SK-N-SH treated with all-trans-retinoic acid at 6 μM for 48 hours (cell line): ENCODE measurements at regions not wholly inside any gene's neighbourhood (a gene's known extent, or its start where the extent isn't known, plus 50 kb on each side); places are given as distances from the start of the nearest gene placed in this dataset.

ENCODE experiments used
- ATAC-seq: fragments of 200-7000 bp; cut with Tn5 transposase; 3 replicates; pipeline ENCODE4 v1.9.1; 2020; ENCODE audit warnings: mild to moderate bottlenecking, moderate library complexity
- ARNTL ChIP-seq: fragments of 450-650 bp; formaldehyde crosslinking; IDR thresholded peaks from 2 replicates; pipeline ENCODE4 v1.5.0; 2020; ENCODE audit warnings: low read depth, mild to moderate bottlenecking, moderate library complexity, borderline replicate concordance
- BACH2 ChIP-seq: fragments of 250-450 bp; sonication (Bioruptor Pico); IDR thresholded peaks from 2 replicates; pipeline ENCODE4 v1.9.0; 2021; ENCODE audit warnings: mild to moderate bottlenecking, borderline replicate concordance
- CSDC2 ChIP-seq: fragments of 250-450 bp; sonication (Bioruptor Pico); IDR thresholded peaks from 2 replicates; pipeline ENCODE4 v1.5.0; 2020; ENCODE audit warnings: mild to moderate bottlenecking, moderate library complexity
- GLIS3 ChIP-seq: fragments of 250-450 bp; sonication (Bioruptor Pico); IDR thresholded peaks from 2 replicates; pipeline ENCODE4 v1.5.0; 2020; ENCODE audit warnings: mild to moderate bottlenecking, moderate library complexity
- ISL1 ChIP-seq: fragments of 250-450 bp; sonication (Bioruptor Pico); IDR thresholded peaks from 2 replicates; pipeline ENCODE4 v2.1.2; 2022; ENCODE audit warnings: mild to moderate bottlenecking, moderate library complexity
- OSR1 ChIP-seq: fragments of 250-450 bp; sonication (Bioruptor Pico); IDR thresholded peaks from 2 replicates; pipeline ENCODE4 v1.8.0; 2022; ENCODE audit warnings: moderate library complexity, mild to moderate bottlenecking, inconsistent platforms
- PPARA ChIP-seq: fragments of 250-450 bp; sonication (Bioruptor Pico); IDR thresholded peaks from 2 replicates; pipeline ENCODE4 v1.5.0; 2020; ENCODE audit warnings: mild to moderate bottlenecking, borderline replicate concordance
- RARB ChIP-seq: fragments of 250-450 bp; sonication (Bioruptor Pico); IDR thresholded peaks from 2 replicates; pipeline ENCODE4 v1.8.0; 2021; ENCODE audit warnings: mild to moderate bottlenecking, moderate library complexity
- SNAI2 ChIP-seq: fragments of 250-450 bp; sonication (Bioruptor Pico); IDR thresholded peaks from 2 replicates; pipeline ENCODE4 v1.5.0; 2020; ENCODE audit warnings: mild to moderate bottlenecking, moderate library complexity
- TCF4 ChIP-seq: fragments of 250-450 bp; sonication (Bioruptor Pico); IDR thresholded peaks from 2 replicates; pipeline ENCODE4 v1.8.0; 2021; ENCODE audit warnings: mild to moderate bottlenecking, moderate library complexity, borderline replicate concordance
- ZC3H10 ChIP-seq: fragments of 250-450 bp; sonication (Bioruptor Pico); IDR thresholded peaks from 2 replicates; pipeline ENCODE4 v1.5.1; 2021; ENCODE audit warnings: mild to moderate bottlenecking, moderate library complexity
- ZFP3 ChIP-seq: fragments of 250-450 bp; sonication (Bioruptor Pico); IDR thresholded peaks from 2 replicates; pipeline ENCODE4 v1.5.0; 2020; ENCODE audit warnings: mild to moderate bottlenecking, moderate library complexity
- ZFP30 ChIP-seq: fragments of 450-650 bp; formaldehyde crosslinking; IDR thresholded peaks from 2 replicates; pipeline ENCODE4 v1.5.0; 2022; ENCODE audit warnings: mild to moderate bottlenecking, moderate library complexity
- ZNF565 ChIP-seq: fragments of 450-650 bp; formaldehyde crosslinking; conservative IDR thresholded peaks from 2 replicates; pipeline ENCODE4 v1.5.0; 2020; ENCODE audit warnings: low read depth, mild to moderate bottlenecking, moderate library complexity
- ZNF70 ChIP-seq: fragments of 450-650 bp; formaldehyde crosslinking; IDR thresholded peaks from 2 replicates; pipeline ENCODE4 v1.5.0; 2020; ENCODE audit warnings: mild to moderate bottlenecking, moderate library complexity
- ZNF8 ChIP-seq: fragments of 450-650 bp; formaldehyde crosslinking; IDR thresholded peaks from 2 replicates; pipeline ENCODE4 v1.5.0; 2020; ENCODE audit warnings: mild to moderate bottlenecking, moderate library complexity
- TF ChIP-seq, protein P1 (sequence below): fragments of 250-450 bp; sonication (Bioruptor Pico); IDR thresholded peaks from 2 replicates; pipeline ENCODE4 v1.5.0; 2020; ENCODE audit warnings: mild to moderate bottlenecking, moderate library complexity
- TF ChIP-seq, protein P2 (sequence below): fragments of 250-450 bp; sonication (Bioruptor Pico); IDR thresholded peaks from 2 replicates; pipeline ENCODE4 v1.8.0; 2021; ENCODE audit warnings: low read depth, mild to moderate bottlenecking, moderate library complexity, borderline replicate concordance
- TF ChIP-seq, protein P3 (sequence below): fragments of 250-450 bp; sonication (Bioruptor Pico); IDR thresholded peaks from 2 replicates; pipeline ENCODE4 v1.5.1; 2021; ENCODE audit warnings: mild to moderate bottlenecking, moderate library complexity
- TF ChIP-seq, protein P4 (sequence below): fragments of 250-450 bp; sonication (Bioruptor Pico); IDR thresholded peaks from 2 replicates; pipeline ENCODE4 v1.5.1; 2020; ENCODE audit warnings: low read depth, mild to moderate bottlenecking, moderate library complexity
- TF ChIP-seq, protein P5 (sequence below): fragments of 250-450 bp; sonication (Bioruptor Pico); IDR thresholded peaks from 2 replicates; pipeline ENCODE4 v1.8.0; 2020; ENCODE audit warnings: mild to moderate bottlenecking, moderate library complexity, borderline replicate concordance

DNA sequence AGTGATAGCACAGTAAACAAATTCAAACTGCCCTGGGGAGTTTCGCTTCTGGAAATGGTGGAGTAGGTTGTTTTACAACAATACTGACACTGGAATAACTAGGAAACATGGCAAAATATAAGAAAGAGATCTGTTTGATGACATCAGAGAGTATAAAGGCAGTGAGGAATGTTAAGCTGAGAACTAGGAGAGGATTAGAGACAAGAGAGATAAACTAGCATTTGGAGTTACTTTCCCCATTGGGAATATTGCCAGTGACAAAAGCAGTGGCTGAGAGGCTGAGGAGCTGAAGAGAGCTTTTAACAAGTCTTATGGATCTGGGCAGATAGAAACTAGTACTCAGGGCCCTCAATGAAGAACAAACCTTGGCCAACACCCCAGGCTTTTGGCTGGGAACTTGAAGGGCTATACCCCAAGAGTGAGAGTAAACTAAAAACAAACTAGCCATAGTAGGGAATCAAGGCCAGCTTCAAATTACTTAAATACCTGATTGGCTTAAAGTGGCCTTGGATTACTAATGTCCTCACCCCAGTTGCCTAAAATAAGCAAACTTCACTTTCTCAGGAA lies 280.4 kb downstream of the KLF13 start:
- TF ChIP-seq, protein P1, sequence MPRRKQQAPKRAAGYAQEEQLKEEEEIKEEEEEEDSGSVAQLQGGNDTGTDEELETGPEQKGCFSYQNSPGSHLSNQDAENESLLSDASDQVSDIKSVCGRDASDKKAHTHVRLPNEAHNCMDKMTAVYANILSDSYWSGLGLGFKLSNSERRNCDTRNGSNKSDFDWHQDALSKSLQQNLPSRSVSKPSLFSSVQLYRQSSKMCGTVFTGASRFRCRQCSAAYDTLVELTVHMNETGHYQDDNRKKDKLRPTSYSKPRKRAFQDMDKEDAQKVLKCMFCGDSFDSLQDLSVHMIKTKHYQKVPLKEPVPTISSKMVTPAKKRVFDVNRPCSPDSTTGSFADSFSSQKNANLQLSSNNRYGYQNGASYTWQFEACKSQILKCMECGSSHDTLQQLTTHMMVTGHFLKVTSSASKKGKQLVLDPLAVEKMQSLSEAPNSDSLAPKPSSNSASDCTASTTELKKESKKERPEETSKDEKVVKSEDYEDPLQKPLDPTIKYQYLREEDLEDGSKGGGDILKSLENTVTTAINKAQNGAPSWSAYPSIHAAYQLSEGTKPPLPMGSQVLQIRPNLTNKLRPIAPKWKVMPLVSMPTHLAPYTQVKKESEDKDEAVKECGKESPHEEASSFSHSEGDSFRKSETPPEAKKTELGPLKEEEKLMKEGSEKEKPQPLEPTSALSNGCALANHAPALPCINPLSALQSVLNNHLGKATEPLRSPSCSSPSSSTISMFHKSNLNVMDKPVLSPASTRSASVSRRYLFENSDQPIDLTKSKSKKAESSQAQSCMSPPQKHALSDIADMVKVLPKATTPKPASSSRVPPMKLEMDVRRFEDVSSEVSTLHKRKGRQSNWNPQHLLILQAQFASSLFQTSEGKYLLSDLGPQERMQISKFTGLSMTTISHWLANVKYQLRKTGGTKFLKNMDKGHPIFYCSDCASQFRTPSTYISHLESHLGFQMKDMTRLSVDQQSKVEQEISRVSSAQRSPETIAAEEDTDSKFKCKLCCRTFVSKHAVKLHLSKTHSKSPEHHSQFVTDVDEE (CRISPR knock-in tag), result no peak
- TF ChIP-seq, protein P2, sequence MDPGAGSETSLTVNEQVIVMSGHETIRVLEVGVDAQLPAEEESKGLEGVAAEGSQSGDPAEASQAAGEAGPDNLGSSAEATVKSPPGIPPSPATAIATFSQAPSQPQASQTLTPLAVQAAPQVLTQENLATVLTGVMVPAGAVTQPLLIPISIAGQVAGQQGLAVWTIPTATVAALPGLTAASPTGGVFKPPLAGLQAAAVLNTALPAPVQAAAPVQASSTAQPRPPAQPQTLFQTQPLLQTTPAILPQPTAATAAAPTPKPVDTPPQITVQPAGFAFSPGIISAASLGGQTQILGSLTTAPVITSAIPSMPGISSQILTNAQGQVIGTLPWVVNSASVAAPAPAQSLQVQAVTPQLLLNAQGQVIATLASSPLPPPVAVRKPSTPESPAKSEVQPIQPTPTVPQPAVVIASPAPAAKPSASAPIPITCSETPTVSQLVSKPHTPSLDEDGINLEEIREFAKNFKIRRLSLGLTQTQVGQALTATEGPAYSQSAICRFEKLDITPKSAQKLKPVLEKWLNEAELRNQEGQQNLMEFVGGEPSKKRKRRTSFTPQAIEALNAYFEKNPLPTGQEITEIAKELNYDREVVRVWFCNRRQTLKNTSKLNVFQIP (CRISPR knock-in tag), result no peak
- TF ChIP-seq CSDC2 (CRISPR knock-in tag) (no peak), RARB (CRISPR knock-in tag) (no peak), SNAI2 (CRISPR knock-in tag) (no peak), GLIS3 (CRISPR knock-in tag) (no peak), ZC3H10 (CRISPR knock-in tag) (no peak), ISL1 (CRISPR knock-in tag) (no peak), TCF4 (no peak), ARNTL (no peak), ZNF8 (CRISPR knock-in tag) (no peak), ZFP30 (CRISPR knock-in tag) (no peak), OSR1 (CRISPR knock-in tag) (no peak), ZNF70 (CRISPR knock-in tag) (no peak)
- TF ChIP-seq, protein P3, sequence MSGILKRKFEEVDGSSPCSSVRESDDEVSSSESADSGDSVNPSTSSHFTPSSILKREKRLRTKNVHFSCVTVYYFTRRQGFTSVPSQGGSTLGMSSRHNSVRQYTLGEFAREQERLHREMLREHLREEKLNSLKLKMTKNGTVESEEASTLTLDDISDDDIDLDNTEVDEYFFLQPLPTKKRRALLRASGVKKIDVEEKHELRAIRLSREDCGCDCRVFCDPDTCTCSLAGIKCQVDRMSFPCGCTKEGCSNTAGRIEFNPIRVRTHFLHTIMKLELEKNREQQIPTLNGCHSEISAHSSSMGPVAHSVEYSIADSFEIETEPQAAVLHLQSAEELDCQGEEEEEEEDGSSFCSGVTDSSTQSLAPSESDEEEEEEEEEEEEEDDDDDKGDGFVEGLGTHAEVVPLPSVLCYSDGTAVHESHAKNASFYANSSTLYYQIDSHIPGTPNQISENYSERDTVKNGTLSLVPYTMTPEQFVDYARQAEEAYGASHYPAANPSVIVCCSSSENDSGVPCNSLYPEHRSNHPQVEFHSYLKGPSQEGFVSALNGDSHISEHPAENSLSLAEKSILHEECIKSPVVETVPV, result no peak
- TF ChIP-seq, protein P4, sequence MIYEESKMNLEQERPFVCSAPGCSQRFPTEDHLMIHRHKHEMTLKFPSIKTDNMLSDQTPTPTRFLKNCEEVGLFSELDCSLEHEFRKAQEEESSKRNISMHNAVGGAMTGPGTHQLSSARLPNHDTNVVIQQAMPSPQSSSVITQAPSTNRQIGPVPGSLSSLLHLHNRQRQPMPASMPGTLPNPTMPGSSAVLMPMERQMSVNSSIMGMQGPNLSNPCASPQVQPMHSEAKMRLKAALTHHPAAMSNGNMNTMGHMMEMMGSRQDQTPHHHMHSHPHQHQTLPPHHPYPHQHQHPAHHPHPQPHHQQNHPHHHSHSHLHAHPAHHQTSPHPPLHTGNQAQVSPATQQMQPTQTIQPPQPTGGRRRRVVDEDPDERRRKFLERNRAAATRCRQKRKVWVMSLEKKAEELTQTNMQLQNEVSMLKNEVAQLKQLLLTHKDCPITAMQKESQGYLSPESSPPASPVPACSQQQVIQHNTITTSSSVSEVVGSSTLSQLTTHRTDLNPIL (CRISPR knock-in tag), result no peak
- TF ChIP-seq, protein P5, sequence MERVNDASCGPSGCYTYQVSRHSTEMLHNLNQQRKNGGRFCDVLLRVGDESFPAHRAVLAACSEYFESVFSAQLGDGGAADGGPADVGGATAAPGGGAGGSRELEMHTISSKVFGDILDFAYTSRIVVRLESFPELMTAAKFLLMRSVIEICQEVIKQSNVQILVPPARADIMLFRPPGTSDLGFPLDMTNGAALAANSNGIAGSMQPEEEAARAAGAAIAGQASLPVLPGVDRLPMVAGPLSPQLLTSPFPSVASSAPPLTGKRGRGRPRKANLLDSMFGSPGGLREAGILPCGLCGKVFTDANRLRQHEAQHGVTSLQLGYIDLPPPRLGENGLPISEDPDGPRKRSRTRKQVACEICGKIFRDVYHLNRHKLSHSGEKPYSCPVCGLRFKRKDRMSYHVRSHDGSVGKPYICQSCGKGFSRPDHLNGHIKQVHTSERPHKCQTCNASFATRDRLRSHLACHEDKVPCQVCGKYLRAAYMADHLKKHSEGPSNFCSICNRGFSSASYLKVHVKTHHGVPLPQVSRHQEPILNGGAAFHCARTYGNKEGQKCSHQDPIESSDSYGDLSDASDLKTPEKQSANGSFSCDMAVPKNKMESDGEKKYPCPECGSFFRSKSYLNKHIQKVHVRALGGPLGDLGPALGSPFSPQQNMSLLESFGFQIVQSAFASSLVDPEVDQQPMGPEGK (CRISPR knock-in tag), result no peak
- no peak for ATAC-seq

DNA sequence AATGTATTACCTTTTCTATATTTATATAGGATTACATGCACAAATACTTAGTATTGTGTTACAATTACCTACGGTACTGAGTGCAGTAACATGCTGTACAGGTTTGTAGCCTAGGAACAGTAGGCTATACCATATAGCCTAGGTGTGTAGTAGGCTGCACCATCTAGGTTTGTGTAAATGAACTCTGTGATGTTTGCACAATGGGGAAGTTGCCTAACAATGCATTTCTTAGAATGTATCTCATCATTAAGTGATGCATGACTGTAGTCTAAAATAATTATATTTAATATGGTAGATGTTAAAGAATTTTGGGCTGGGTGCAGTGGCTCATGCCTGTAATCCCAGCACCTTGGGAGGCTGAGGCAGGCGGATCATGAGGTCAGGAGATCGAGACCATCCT lies 281.0 kb downstream of the KLF13 start:
- TF ChIP-seq, protein P3, result no peak
- no peak for TF ChIP-seq ZNF70 (CRISPR knock-in tag)
- TF ChIP-seq, protein P4 (CRISPR knock-in tag), result no peak
- no peak for TF ChIP-seq ISL1 (CRISPR knock-in tag)
- TF ChIP-seq SNAI2 (CRISPR knock-in tag), result no peak
- no peak for TF ChIP-seq RARB (CRISPR knock-in tag)
- TF ChIP-seq ZFP30 (CRISPR knock-in tag), result no peak
- no peak for TF ChIP-seq ZNF8 (CRISPR knock-in tag)
- no peak for TF ChIP-seq ZFP3 (CRISPR knock-in tag)
- no peak for TF ChIP-seq ARNTL
- TF ChIP-seq BACH2, result no peak
- no peak for TF ChIP-seq TCF4
- no peak for TF ChIP-seq ZNF565 (CRISPR knock-in tag)
- TF ChIP-seq GLIS3 (CRISPR knock-in tag), result no peak
- no peak for TF ChIP-seq CSDC2 (CRISPR knock-in tag)
- TF ChIP-seq, protein P5 (CRISPR knock-in tag), result no peak
- TF ChIP-seq PPARA, result no peak
- ATAC-seq, result no peak
